ENCODE measurements at regions not wholly inside any gene's neighbourhood (a gene's known extent, or its start where the extent isn't known, plus 50 kb on each side); places are given as distances from the start of the nearest gene placed in this dataset.

- H3K4me1 ChIP-seq: peaks cover 6% of the 10 kb centered on the region; the same call in 1 of the 3 replicates
- FAIRE-seq: no peak
- no peak for DNase-seq (ENCODE audit: low read depth in 1 of 2, low spot score in 1 of 2)
- no peak for ATAC-seq
- no peak overlapping the region for H3K4me2 ChIP-seq
- WGBS (ENCODE audit: missing lambda C conversion rate): 88% methylated on average over 2 of the region's 2 CpGs
- TF ChIP-seq CTCF (IDR thresholded peaks at IDR 0.05) (no peak), JUN (IDR thresholded peaks at IDR 0.05) (no peak), SMC3 (IDR thresholded peaks at IDR 0.05) (no peak), HES2 (IDR thresholded peaks at IDR 0.05) (no peak), ATOH8 (CRISPR knock-in tag; IDR thresholded peaks at IDR 0.05; ENCODE audit: low read depth) (no peak)
- TF ChIP-seq, protein P1, sequence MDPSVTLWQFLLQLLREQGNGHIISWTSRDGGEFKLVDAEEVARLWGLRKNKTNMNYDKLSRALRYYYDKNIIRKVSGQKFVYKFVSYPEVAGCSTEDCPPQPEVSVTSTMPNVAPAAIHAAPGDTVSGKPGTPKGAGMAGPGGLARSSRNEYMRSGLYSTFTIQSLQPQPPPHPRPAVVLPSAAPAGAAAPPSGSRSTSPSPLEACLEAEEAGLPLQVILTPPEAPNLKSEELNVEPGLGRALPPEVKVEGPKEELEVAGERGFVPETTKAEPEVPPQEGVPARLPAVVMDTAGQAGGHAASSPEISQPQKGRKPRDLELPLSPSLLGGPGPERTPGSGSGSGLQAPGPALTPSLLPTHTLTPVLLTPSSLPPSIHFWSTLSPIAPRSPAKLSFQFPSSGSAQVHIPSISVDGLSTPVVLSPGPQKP (IDR thresholded peaks at IDR 0.05; ENCODE audit: low read depth, low read length): no peak
- ChIA-PET POLR2A (no interaction called here), CTCF (interaction anchor here (0.6 to 2.2 kb wide), 2 partner anchors 18 to 20 kb away, joined by 3 to 7 read pairs; no protein-coding TSS in a partner anchor)
- H3K27ac ChIP-seq: no peak overlapping the region
- no peaks in the 10 kb centered on the region for H3K9me3 ChIP-seq
- no peak overlapping the region for H3K4me3 ChIP-seq
Measured at GRCh38 chr1:40928699-40929098, 50.8 kb upstream of the CTPS1 start.

DNA sequence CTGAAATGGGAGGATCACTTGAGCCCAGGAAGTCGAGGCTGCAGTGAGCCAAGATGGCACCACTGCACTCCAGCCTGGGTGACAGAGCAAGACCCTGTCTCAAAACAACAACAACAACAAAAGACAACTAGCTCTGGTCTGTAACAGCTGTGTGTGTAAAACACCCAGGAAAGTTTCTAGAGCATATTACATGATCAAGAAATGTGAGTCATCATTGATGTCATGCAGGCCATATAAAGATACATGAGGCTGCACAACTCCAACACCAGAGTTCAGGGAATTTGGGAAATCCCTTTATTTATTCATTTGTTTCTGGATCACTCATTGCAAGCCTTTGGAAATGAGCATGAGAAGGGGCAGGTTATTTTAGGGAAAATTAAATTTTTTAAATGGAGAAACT lies 50.3 kb upstream of the CTPS1 start:
- DNase-seq (ENCODE audit: low read depth in 1 of 2, low spot score in 1 of 2) (no peak), FAIRE-seq (no peak), ATAC-seq (no peak)
- ChIA-PET POLR2A (no interaction called here), CTCF (interaction anchor here (0.6 to 2.2 kb wide), 2 partner anchors 19 to 20 kb away, joined by 3 to 7 read pairs; no protein-coding TSS in a partner anchor)
- 20% methylated on average over 1 of the region's 1 CpG for WGBS (ENCODE audit: missing lambda C conversion rate)
- H3K4me3 ChIP-seq: no peak overlapping the region
- no peak overlapping the region for H3K4me2 ChIP-seq
- H3K27ac ChIP-seq: no peak overlapping the region
- peaks cover 6% of the 10 kb centered on the region; the same call in 1 of the 3 replicates for H3K4me1 ChIP-seq
- no peaks in the 10 kb centered on the region for H3K9me3 ChIP-seq
- TF ChIP-seq NR3C1 (IDR thresholded peaks at IDR 0.05) (no peak), JUN (IDR thresholded peaks at IDR 0.05) (no peak), KDM5A (IDR thresholded peaks at IDR 0.05) (no peak), FOSL2 (IDR thresholded peaks at IDR 0.05) (no peak), FOSL2 (CRISPR knock-in tag; IDR thresholded peaks at IDR 0.05) (peak; percentile 47; the same call in 1 of the 2 replicates), TFCP2L1 (CRISPR knock-in tag; IDR thresholded peaks at IDR 0.05) (no peak), HMGXB4 (CRISPR knock-in tag; IDR thresholded peaks at IDR 0.05; ENCODE audit: borderline replicate concordance) (no peak), FOSB (CRISPR knock-in tag; IDR thresholded peaks at IDR 0.05) (no peak)

Data from A549 (cell line).